OCI-LY3 (cell line): ENCODE measurements at regions not wholly inside any gene's neighbourhood (a gene's known extent, or its start where the extent isn't known, plus 50 kb on each side); places are given as distances from the start of the nearest gene placed in this dataset.

Experiments
- EZH2phosphoT487 ChIP-seq: fragments of 200-600 bp; shearing (Covaris generic); IDR thresholded peaks from 2 replicates; pipeline ENCODE4 v1.6.1; 2018; ENCODE audit warnings: antibody characterized with exemption, mixed run types, low read depth
- TF ChIP-seq, protein P1 (sequence below): fragments of 200-600, 300-600 bp; sonication (generic); IDR thresholded peaks from 2 replicates; pipeline ENCODE4 v1.5.1; 2014; ENCODE audit warnings: antibody characterized with exemption, low read length, low read depth

- no peak for TF ChIP-seq EZH2phosphoT487
- TF ChIP-seq, protein P1, sequence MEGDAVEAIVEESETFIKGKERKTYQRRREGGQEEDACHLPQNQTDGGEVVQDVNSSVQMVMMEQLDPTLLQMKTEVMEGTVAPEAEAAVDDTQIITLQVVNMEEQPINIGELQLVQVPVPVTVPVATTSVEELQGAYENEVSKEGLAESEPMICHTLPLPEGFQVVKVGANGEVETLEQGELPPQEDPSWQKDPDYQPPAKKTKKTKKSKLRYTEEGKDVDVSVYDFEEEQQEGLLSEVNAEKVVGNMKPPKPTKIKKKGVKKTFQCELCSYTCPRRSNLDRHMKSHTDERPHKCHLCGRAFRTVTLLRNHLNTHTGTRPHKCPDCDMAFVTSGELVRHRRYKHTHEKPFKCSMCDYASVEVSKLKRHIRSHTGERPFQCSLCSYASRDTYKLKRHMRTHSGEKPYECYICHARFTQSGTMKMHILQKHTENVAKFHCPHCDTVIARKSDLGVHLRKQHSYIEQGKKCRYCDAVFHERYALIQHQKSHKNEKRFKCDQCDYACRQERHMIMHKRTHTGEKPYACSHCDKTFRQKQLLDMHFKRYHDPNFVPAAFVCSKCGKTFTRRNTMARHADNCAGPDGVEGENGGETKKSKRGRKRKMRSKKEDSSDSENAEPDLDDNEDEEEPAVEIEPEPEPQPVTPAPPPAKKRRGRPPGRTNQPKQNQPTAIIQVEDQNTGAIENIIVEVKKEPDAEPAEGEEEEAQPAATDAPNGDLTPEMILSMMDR, result no peak
Measured at GRCh38 chr14:65256714-65257113, 154.4 kb upstream of the MAX start.
